ENCODE measurements at regions not wholly inside any gene's neighbourhood (a gene's known extent, or its start where the extent isn't known, plus 50 kb on each side); places are given as distances from the start of the nearest gene placed in this dataset.

GRCh38 chr4:79652232-79652631 is 244.2 kb upstream of the GK2 start:
- DNase-seq: no peak
- Mint-ChIP-seq H3K27ac (no peak overlapping the region), H3K4me3 (no peak overlapping the region), H3K36me3 (ENCODE audit: low read depth) (no peaks in the 10 kb centered on the region), H3K27me3 (ENCODE audit: insufficient read depth) (no peaks in the 10 kb centered on the region), H3K9me3 (no peaks in the 10 kb centered on the region; the same call in 1 of the 2 replicates), H3K4me1 (ENCODE audit: low read depth) (0 out of 2 replicates have a peak, but pooled peaks cover 5% of the 10 kb centered on the region)
- TF ChIP-seq, protein P1, sequence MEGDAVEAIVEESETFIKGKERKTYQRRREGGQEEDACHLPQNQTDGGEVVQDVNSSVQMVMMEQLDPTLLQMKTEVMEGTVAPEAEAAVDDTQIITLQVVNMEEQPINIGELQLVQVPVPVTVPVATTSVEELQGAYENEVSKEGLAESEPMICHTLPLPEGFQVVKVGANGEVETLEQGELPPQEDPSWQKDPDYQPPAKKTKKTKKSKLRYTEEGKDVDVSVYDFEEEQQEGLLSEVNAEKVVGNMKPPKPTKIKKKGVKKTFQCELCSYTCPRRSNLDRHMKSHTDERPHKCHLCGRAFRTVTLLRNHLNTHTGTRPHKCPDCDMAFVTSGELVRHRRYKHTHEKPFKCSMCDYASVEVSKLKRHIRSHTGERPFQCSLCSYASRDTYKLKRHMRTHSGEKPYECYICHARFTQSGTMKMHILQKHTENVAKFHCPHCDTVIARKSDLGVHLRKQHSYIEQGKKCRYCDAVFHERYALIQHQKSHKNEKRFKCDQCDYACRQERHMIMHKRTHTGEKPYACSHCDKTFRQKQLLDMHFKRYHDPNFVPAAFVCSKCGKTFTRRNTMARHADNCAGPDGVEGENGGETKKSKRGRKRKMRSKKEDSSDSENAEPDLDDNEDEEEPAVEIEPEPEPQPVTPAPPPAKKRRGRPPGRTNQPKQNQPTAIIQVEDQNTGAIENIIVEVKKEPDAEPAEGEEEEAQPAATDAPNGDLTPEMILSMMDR (IDR thresholded peaks at IDR 0.05): no peak

DNA sequence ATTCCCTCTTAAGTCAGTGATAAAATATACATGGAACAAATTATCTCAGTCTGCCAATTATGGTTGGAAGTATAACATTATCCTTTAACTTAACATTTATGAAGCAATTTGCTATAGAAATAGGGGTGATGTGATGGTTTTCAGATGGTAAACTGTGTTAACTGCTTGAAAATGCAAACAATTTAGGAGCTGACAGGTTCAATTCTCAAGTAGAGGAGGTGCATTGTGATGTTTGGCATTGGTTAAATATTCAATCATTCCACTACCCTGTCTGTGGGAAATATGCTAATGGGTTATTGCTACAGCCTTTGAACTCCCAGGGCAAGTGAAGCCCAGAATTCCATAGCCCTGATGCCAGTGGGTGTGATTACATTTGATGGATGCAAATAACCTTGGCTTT is 243.4 kb upstream of the GK2 start:
- Mint-ChIP-seq H3K4me3 (no peak overlapping the region), H3K27me3 (ENCODE audit: insufficient read depth) (no peaks in the 10 kb centered on the region), H3K36me3 (ENCODE audit: low read depth) (no peaks in the 10 kb centered on the region), H3K27ac (no peak overlapping the region), H3K4me1 (ENCODE audit: low read depth) (0 out of 2 replicates have a peak, but pooled peaks cover 5% of the 10 kb centered on the region), H3K9me3 (no peaks in the 10 kb centered on the region)
- TF ChIP-seq, protein P1 (IDR thresholded peaks at IDR 0.05): no peak
- no peak for DNase-seq

GRCh38 chr4:79650794-79651431 is 242.9 kb upstream of the GK2 start:
- H3K36me3 Mint-ChIP-seq (ENCODE audit: low read depth): no peaks in the 10 kb centered on the region
- no peak for DNase-seq
- 0 out of 2 replicates have a peak, but pooled peaks cover 5% of the 10 kb centered on the region for H3K4me1 Mint-ChIP-seq (ENCODE audit: low read depth)
- H3K4me3 Mint-ChIP-seq: no peak overlapping the region
- TF ChIP-seq, protein P1 (IDR thresholded peaks at IDR 0.05): no peak
- no peaks in the 10 kb centered on the region for H3K9me3 Mint-ChIP-seq
- no peaks in the 10 kb centered on the region for H3K27me3 Mint-ChIP-seq (ENCODE audit: insufficient read depth)
- H3K27ac Mint-ChIP-seq: no peak overlapping the region

- no peaks in the 10 kb centered on the region for H3K27me3 Mint-ChIP-seq (ENCODE audit: insufficient read depth)
- TF ChIP-seq, protein P1 (IDR thresholded peaks at IDR 0.05): no peak
These were observed 242.2 kb upstream of the GK2 start for GRCh38 chr4:79650217-79650616.

GRCh38 chr4:79645942-79646341 is 237.9 kb upstream of the GK2 start:
- H3K4me3 Mint-ChIP-seq: no peak overlapping the region
- H3K36me3 Mint-ChIP-seq (ENCODE audit: low read depth): no peaks in the 10 kb centered on the region
- no peaks in the 10 kb centered on the region for H3K27me3 Mint-ChIP-seq (ENCODE audit: insufficient read depth)
- H3K9me3 Mint-ChIP-seq: no peaks in the 10 kb centered on the region
- TF ChIP-seq, protein P1 (IDR thresholded peaks at IDR 0.05): no peak
- no peak for DNase-seq
- H3K27ac Mint-ChIP-seq: no peak overlapping the region
- H3K4me1 Mint-ChIP-seq (ENCODE audit: low read depth): 0 out of 2 replicates have a peak, but pooled peaks cover 4% of the 10 kb centered on the region

More at GRCh38 chr4:79650217-79650616, 242.2 kb upstream of the GK2 start:
- Mint-ChIP-seq H3K36me3 (ENCODE audit: low read depth) (no peaks in the 10 kb centered on the region), H3K9me3 (no peaks in the 10 kb centered on the region), H3K4me3 (no peak overlapping the region), H3K27ac (no peak overlapping the region), H3K4me1 (ENCODE audit: low read depth) (0 out of 2 replicates have a peak, but pooled peaks cover 5% of the 10 kb centered on the region)
- DNase-seq: no peak
